ENCODE measurements at regions not wholly inside any gene's neighbourhood (a gene's known extent, or its start where the extent isn't known, plus 50 kb on each side); places are given as distances from the start of the nearest gene placed in this dataset.

GRCh38 chr2:30341500-30342267 is 105.4 kb upstream of the LCLAT1 start:
- DNase-seq, result no peak

GRCh38 chr2:30346471-30347169 is 100.4 kb upstream of the LCLAT1 start:
- peak; percentile 65 for DNase-seq

DNA sequence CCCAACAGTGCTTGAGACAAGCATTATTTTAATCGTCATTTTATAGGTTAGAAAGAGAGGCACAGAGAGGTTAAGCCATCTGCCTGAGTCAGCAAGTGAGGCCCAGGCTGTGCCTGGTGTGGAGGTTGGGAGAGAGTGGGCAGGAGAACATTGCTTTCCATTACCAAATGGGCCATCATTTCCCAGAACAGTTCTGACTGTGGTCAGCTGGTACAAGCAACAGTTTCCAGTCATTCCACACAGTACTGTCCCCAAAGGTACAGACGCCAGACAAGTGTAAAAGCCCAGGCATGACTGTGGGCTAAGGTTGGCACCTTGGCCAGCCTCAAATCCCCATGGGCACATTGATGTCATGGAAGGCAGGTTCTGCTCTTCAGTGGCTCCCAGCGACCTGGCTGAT is 98.2 kb upstream of the LCLAT1 start:
- no peak for DNase-seq

DNA sequence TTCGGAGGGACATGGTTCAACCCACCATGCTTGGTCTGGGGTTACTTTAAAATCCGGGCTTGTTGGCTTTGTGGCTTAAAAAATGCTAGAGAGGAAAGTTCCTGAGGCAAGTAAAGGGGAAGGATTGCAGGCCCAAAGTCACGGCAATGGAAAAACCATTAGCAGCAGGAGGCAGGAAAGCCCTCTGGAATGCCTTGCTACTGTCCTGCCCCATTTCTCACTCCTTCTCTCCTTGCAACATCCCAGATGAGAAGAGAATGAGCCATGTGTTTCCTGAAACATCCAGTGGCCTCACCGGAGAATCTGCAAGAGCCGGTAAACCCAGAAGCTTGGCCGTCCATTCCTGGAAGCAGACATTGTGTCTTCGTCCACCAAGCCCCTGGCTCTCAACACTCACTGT is 97.4 kb upstream of the LCLAT1 start:
- DNase-seq, result no peak

DNA sequence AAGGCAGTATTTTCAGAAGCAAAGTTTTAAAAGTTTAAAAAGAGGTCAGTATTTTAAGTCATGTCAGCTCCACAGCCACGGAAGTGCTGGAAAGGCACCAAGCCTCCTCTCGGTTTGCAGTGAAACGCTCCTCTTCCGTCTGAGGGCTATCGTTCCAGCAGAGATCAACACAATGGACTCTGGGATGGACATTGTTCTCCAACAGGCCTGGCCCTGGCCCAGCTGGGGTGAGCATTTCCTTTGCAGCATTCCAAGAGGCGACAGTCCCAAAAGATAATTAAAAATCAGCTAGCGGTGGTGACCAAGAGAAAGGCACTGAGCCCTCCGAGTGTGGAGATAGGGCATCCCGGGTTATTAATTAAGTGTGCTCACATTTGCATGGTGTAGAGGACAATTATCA is 95.9 kb upstream of the LCLAT1 start:
- no peak for DNase-seq

GRCh38 chr2:30351949-30352348 is 95.1 kb upstream of the LCLAT1 start:
- no peak for DNase-seq

GRCh38 chr2:30354150-30354549 is 92.9 kb upstream of the LCLAT1 start:
- DNase-seq, result no peak

DNA sequence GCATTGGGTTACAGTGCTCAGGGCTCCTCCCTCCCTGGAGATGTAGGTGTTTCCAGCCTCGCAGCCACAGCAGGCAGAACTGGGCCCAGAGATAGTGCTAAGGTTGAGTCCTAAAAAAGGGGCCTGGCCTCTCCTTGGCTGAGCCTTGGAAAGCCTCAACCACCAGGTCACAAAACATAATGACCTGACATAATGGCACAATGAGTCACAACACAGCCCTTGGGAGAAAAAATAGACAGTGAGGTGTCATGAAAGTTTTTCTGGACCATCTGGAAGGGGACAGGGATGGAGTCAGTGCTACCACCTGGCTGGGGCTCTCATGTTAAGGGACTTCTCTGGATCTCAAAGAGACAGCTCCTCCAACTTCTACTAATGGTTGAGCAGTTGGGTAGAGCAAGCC is 92.4 kb upstream of the LCLAT1 start:
- no peak for DNase-seq

DNA sequence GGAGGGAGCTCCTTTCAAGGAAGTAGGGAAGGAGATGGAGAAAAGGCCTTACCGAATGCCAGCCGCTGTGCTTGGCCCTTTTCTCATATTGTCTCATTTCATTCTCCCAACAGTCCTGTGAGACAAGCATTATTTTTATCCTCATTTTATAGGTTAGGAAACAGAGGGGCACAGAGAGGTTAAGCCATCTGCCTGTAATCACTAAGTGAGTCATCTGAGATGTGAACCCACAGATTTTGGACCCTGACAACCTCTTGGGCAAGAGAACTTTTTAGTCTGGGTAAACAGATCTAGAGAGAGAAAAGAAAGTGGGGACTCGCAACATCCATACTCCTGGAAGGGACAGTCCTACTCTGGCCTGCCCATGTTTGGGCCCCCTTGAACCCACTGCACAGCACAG is 91.7 kb upstream of the LCLAT1 start:
- no peak for DNase-seq

- DNase-seq, result no peak
Observed at GRCh38 chr2:30356071-30356470, 91.0 kb upstream of the LCLAT1 start.

GRCh38 chr2:30356776-30357175 is 90.3 kb upstream of the LCLAT1 start:
- DNase-seq, result no peak

- DNase-seq, result no peak
Observed at GRCh38 chr2:30358351-30358750, 88.7 kb upstream of the LCLAT1 start.

DNA sequence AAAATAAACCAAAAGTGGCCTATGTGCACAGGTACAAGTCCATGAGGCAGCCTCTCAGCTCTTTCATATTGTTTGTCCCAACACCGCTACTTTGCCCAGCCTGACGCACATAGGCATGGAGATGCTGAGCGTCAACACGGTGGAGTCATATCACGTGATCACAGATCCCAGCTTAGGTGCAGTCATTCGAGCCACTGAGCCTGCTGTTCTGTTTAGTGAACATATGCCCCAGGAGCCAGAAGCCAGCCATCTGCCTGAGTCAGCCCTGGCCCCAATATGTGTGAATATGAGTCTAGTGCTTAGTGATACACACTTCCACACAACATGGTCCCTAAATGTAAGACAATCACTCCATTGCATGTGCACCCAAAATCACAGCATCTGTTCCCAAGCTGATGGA is 88.2 kb upstream of the LCLAT1 start:
- DNase-seq, result no peak

DNA sequence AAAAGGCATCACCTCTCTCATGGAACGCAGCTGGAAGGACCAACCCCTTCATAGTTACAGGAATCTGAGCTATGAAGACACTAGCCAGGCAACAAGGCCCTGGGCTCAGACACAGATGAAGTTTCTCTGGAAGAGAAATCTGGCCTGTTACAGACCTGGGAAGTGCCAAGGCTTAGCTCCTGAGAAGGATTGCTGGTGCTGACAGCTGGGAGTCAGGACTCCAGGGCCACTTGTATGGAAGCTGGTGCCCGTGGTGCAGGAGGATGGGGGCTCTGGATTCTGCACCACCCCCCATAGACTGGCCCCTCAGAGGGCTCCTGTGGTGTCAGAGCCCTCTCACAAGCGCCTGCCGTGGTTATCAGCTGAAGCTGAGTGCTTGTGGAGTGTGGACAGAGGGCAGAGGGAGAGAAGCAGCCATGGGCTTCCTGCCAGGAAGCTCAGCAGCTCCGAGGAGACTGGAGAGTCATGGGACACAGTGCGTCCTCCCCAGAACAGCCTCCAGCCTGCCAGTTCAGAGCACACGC is 87.3 kb upstream of the LCLAT1 start:
- DNase-seq, result no peak

GRCh38 chr2:30361751-30362394 is 85.2 kb upstream of the LCLAT1 start:
- DNase-seq, result no peak

- DNase-seq, result no peak
Observed at GRCh38 chr2:30362468-30363081, 84.5 kb upstream of the LCLAT1 start.

GRCh38 chr2:30363406-30363805 is 83.6 kb upstream of the LCLAT1 start:
- no peak for DNase-seq

DNA sequence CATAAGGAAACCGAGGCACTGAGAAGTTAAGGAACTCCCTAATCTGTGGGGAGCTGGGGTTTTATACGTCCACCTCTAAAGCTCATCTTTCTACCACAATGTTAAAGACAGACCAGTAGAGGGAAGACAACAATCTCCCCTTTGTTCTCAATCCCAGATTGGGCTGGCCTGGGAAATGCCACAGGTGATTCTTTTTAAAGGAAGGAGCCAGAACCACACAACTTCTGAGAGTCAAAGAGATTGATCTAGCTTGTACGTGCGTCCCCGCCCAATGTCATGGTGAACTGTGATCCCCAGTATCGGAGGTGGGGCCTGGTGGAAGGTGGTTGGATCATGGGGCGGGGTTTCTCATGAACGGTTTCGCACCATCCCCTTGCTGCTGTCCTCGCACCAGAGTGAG is 81.8 kb upstream of the LCLAT1 start:
- peak; percentile 56 for DNase-seq

GRCh38 chr2:30366199-30366691 is 80.8 kb upstream of the LCLAT1 start:
- peak; percentile 78 for DNase-seq

GRCh38 chr2:30367232-30368070 is 79.6 kb upstream of the LCLAT1 start:
- no peak for DNase-seq

DNA sequence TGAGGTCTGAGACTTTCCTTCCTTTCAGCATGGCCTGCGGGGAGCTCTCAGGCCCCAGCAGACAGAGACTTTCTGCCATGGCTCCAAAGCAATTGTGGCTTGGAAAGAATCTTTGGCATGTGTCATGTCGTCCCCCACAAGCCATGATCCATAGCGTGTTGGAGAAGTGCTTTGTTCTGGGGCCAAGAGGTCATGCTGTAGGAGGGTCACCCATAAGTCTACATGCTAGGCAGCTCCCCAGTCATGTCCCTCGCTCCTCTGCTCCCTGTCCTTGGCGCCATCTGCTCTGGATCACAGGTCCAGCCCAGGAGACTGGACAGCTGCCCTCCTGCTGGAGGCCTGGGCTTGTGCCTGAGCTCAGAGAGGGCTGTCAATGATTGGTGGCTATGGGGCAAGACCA is 78.8 kb upstream of the LCLAT1 start:
- DNase-seq, result peak; percentile 71

GRCh38 chr2:30371028-30371689 is 75.9 kb upstream of the LCLAT1 start:
- DNase-seq, result no peak

Measured in islet precursor cell (in vitro differentiated cells).